WTC11 (cell line): ENCODE measurements at regions not wholly inside any gene's neighbourhood (a gene's known extent, or its start where the extent isn't known, plus 50 kb on each side); places are given as distances from the start of the nearest gene placed in this dataset.

Experiments used
- ATAC-seq: fragments of 200-7000 bp; cut with Tn5 transposase; 2 replicates; pipeline ENCODE4 v1.10.0; 2021; ENCODE audit warnings: mild to moderate bottlenecking, moderate library complexity
- CTCF ChIA-PET: fragments of 300-600 bp; sonication (Branson Sonifier 250); formaldehyde crosslinking; loops from one replicate; lab custom pipeline; 2021; ENCODE audit warnings: antibody characterized with exemption; lab: Charles Lee
- POLR2A ChIA-PET: fragments of 350-600 bp; sonication (Branson Sonifier 250); formaldehyde crosslinking; loops from one replicate; lab custom pipeline; 2021; ENCODE audit warnings: antibody characterized with exemption; lab: Charles Lee
- DNase-seq: peaks from one replicate; pipeline ENCODE4 v3.0.0; 2021; ENCODE audit warnings: low spot score
- H3K27ac Mint-ChIP-seq: 2 replicates; pipeline ENCODE4 v1.8.0; 2021; ENCODE audit warnings: mixed read lengths
- H3K27me3 Mint-ChIP-seq: 2 replicates; pipeline ENCODE4 v1.8.0; 2021; ENCODE audit warnings: low read depth, mild to moderate bottlenecking, moderate library complexity, mixed read lengths
- H3K36me3 Mint-ChIP-seq: 2 replicates; pipeline ENCODE4 v1.8.0; 2021; ENCODE audit warnings: mixed read lengths
- H3K4me1 Mint-ChIP-seq: 2 replicates; pipeline ENCODE4 v1.8.0; 2022; ENCODE audit warnings: mixed read lengths
- H3K4me3 Mint-ChIP-seq: 2 replicates; pipeline ENCODE4 v1.8.0; 2021; ENCODE audit warnings: mild to moderate bottlenecking, moderate library complexity, mixed read lengths
- H3K9me3 Mint-ChIP-seq: 2 replicates; pipeline ENCODE4 v1.8.0; 2021; ENCODE audit warnings: mixed read lengths
- CREM ChIP-seq: sonication (generic); formaldehyde crosslinking; IDR thresholded peaks from 2 replicates; pipeline ENCODE4 v1.8.1; 2022; ENCODE audit warnings: mild to moderate bottlenecking, missing genetic modification reagents, moderate library complexity
- ESRRA ChIP-seq: sonication (generic); formaldehyde crosslinking; IDR thresholded peaks from 2 replicates; pipeline ENCODE4 v1.8.1; 2022; ENCODE audit warnings: mild to moderate bottlenecking, missing genetic modification reagents, borderline replicate concordance
- FOXP1 ChIP-seq: sonication (generic); formaldehyde crosslinking; IDR thresholded peaks from 2 replicates; pipeline ENCODE4 v1.8.0; 2022; ENCODE audit warnings: missing genetic modification reagents, mild to moderate bottlenecking, moderate library complexity, borderline replicate concordance
- HMGA2 ChIP-seq: fragments of 250-450 bp; sonication (Bioruptor Pico); IDR thresholded peaks from 2 replicates; pipeline ENCODE4 v1.4.0; 2021; ENCODE audit warnings: mild to moderate bottlenecking, moderate library complexity
- MAX ChIP-seq: sonication (generic); formaldehyde crosslinking; IDR thresholded peaks from 2 replicates; pipeline ENCODE4 v1.8.0; 2022; ENCODE audit warnings: mild to moderate bottlenecking, missing genetic modification reagents
- NFE2L1 ChIP-seq: sonication (generic); formaldehyde crosslinking; IDR thresholded peaks from 2 replicates; pipeline ENCODE4 v1.8.1; 2023; ENCODE audit warnings: missing genetic modification reagents
- NR1H2 ChIP-seq: sonication (generic); formaldehyde crosslinking; IDR thresholded peaks from 2 replicates; pipeline ENCODE4 v1.9.0; 2021; ENCODE audit warnings: mild to moderate bottlenecking, moderate library complexity, missing genetic modification reagents
- PRDM15 ChIP-seq: sonication (generic); formaldehyde crosslinking; IDR thresholded peaks from 2 replicates; pipeline ENCODE4 v1.8.0; 2022; ENCODE audit warnings: missing genetic modification reagents
- RORB ChIP-seq: fragments of 250-450 bp; sonication (Bioruptor Pico); IDR thresholded peaks from 2 replicates; pipeline ENCODE4 v1.9.0; 2021; ENCODE audit warnings: mild to moderate bottlenecking
- SMAD4 ChIP-seq: sonication (generic); formaldehyde crosslinking; IDR thresholded peaks from 2 replicates; pipeline ENCODE4 v1.8.0; 2022; ENCODE audit warnings: mild to moderate bottlenecking, missing genetic modification reagents
- SP1 ChIP-seq: sonication (generic); formaldehyde crosslinking; conservative IDR thresholded peaks from 2 replicates; pipeline ENCODE4 v1.8.1; 2022; ENCODE audit warnings: missing genetic modification reagents
- ZMAT4 ChIP-seq: fragments of 250-450 bp; sonication (Bioruptor Pico); IDR thresholded peaks from 2 replicates; pipeline ENCODE4 v1.9.0; 2021; ENCODE audit warnings: mild to moderate bottlenecking
- ZNF232 ChIP-seq: sonication (generic); formaldehyde crosslinking; IDR thresholded peaks from 2 replicates; pipeline ENCODE4 v1.8.0; 2022; ENCODE audit warnings: mild to moderate bottlenecking, missing genetic modification reagents
- ZNF423 ChIP-seq: fragments of 250-450 bp; sonication (Bioruptor Pico); IDR thresholded peaks from 2 replicates; pipeline ENCODE4 v2.1.2; 2022; ENCODE audit warnings: mild to moderate bottlenecking, moderate library complexity
- ZSCAN18 ChIP-seq: fragments of 250-450 bp; sonication (Bioruptor Pico); IDR thresholded peaks from 2 replicates; pipeline ENCODE4 v2.1.2; 2022; ENCODE audit warnings: mild to moderate bottlenecking, moderate library complexity
- TF ChIP-seq, protein P1 (sequence below): sonication (generic); formaldehyde crosslinking; IDR thresholded peaks from 2 replicates; pipeline ENCODE4 v1.8.0; 2023; ENCODE audit warnings: mild to moderate bottlenecking, missing genetic modification reagents
- TF ChIP-seq, protein P2 (sequence below): fragments of 250-450 bp; sonication (Bioruptor Pico); IDR thresholded peaks from 2 replicates; pipeline ENCODE4 v1.9.0; 2021; ENCODE audit warnings: mild to moderate bottlenecking, borderline replicate concordance
- TF ChIP-seq, protein P3 (sequence below): sonication (generic); formaldehyde crosslinking; IDR thresholded peaks from 2 replicates; pipeline ENCODE4 v1.8.1; 2023; ENCODE audit warnings: mild to moderate bottlenecking, missing genetic modification reagents
- TF ChIP-seq, protein P4 (sequence below): sonication (generic); formaldehyde crosslinking; IDR thresholded peaks from 2 replicates; pipeline ENCODE4 v1.8.1; 2023; ENCODE audit warnings: mild to moderate bottlenecking, moderate library complexity, missing genetic modification reagents

GRCh38 chr18:5031216-5031615 lies 165.8 kb downstream of the AKAIN1 start (continued):
- TF ChIP-seq ZSCAN18 (CRISPR knock-in tag): no peak
- no peak for TF ChIP-seq NR1H2 (CRISPR knock-in tag)
- TF ChIP-seq, protein P1, sequence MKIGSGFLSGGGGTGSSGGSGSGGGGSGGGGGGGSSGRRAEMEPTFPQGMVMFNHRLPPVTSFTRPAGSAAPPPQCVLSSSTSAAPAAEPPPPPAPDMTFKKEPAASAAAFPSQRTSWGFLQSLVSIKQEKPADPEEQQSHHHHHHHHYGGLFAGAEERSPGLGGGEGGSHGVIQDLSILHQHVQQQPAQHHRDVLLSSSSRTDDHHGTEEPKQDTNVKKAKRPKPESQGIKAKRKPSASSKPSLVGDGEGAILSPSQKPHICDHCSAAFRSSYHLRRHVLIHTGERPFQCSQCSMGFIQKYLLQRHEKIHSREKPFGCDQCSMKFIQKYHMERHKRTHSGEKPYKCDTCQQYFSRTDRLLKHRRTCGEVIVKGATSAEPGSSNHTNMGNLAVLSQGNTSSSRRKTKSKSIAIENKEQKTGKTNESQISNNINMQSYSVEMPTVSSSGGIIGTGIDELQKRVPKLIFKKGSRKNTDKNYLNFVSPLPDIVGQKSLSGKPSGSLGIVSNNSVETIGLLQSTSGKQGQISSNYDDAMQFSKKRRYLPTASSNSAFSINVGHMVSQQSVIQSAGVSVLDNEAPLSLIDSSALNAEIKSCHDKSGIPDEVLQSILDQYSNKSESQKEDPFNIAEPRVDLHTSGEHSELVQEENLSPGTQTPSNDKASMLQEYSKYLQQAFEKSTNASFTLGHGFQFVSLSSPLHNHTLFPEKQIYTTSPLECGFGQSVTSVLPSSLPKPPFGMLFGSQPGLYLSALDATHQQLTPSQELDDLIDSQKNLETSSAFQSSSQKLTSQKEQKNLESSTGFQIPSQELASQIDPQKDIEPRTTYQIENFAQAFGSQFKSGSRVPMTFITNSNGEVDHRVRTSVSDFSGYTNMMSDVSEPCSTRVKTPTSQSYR: no peak
- TF ChIP-seq PRDM15 (CRISPR knock-in tag): no peak

GRCh38 chr18:5030636-5031035 lies 166.4 kb downstream of the AKAIN1 start:
- Mint-ChIP-seq H3K4me1 (no peaks in the 10 kb centered on the region), H3K27ac (no peak overlapping the region), H3K4me3 (no peak overlapping the region), H3K36me3 (peaks cover 3% of the 10 kb centered on the region), H3K27me3 (no peaks in the 10 kb centered on the region), H3K9me3 (peaks cover 30% of the 10 kb centered on the region)
- CTCF ChIA-PET: no interaction called here
- DNase-seq (no peak), ATAC-seq (no peak)
- POLR2A ChIA-PET: no interaction called here
- no peak for TF ChIP-seq SMAD4
- TF ChIP-seq SP1: no peak
- TF ChIP-seq, protein P2, sequence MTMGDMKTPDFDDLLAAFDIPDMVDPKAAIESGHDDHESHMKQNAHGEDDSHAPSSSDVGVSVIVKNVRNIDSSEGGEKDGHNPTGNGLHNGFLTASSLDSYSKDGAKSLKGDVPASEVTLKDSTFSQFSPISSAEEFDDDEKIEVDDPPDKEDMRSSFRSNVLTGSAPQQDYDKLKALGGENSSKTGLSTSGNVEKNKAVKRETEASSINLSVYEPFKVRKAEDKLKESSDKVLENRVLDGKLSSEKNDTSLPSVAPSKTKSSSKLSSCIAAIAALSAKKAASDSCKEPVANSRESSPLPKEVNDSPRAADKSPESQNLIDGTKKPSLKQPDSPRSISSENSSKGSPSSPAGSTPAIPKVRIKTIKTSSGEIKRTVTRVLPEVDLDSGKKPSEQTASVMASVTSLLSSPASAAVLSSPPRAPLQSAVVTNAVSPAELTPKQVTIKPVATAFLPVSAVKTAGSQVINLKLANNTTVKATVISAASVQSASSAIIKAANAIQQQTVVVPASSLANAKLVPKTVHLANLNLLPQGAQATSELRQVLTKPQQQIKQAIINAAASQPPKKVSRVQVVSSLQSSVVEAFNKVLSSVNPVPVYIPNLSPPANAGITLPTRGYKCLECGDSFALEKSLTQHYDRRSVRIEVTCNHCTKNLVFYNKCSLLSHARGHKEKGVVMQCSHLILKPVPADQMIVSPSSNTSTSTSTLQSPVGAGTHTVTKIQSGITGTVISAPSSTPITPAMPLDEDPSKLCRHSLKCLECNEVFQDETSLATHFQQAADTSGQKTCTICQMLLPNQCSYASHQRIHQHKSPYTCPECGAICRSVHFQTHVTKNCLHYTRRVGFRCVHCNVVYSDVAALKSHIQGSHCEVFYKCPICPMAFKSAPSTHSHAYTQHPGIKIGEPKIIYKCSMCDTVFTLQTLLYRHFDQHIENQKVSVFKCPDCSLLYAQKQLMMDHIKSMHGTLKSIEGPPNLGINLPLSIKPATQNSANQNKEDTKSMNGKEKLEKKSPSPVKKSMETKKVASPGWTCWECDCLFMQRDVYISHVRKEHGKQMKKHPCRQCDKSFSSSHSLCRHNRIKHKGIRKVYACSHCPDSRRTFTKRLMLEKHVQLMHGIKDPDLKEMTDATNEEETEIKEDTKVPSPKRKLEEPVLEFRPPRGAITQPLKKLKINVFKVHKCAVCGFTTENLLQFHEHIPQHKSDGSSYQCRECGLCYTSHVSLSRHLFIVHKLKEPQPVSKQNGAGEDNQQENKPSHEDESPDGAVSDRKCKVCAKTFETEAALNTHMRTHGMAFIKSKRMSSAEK (CRISPR knock-in tag): no peak
- TF ChIP-seq, protein P3, sequence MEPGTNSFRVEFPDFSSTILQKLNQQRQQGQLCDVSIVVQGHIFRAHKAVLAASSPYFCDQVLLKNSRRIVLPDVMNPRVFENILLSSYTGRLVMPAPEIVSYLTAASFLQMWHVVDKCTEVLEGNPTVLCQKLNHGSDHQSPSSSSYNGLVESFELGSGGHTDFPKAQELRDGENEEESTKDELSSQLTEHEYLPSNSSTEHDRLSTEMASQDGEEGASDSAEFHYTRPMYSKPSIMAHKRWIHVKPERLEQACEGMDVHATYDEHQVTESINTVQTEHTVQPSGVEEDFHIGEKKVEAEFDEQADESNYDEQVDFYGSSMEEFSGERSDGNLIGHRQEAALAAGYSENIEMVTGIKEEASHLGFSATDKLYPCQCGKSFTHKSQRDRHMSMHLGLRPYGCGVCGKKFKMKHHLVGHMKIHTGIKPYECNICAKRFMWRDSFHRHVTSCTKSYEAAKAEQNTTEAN (CRISPR knock-in tag): no peak
- TF ChIP-seq MAX (CRISPR knock-in tag): no peak
- no peak for TF ChIP-seq ZSCAN18 (CRISPR knock-in tag)
- TF ChIP-seq ZMAT4 (CRISPR knock-in tag): no peak
- no peak for TF ChIP-seq ZNF423 (CRISPR knock-in tag)
- no peak for TF ChIP-seq ZNF232
- no peak for TF ChIP-seq NFE2L1 (CRISPR knock-in tag)
- no peak for TF ChIP-seq NR1H2 (CRISPR knock-in tag)
- TF ChIP-seq, protein P4, sequence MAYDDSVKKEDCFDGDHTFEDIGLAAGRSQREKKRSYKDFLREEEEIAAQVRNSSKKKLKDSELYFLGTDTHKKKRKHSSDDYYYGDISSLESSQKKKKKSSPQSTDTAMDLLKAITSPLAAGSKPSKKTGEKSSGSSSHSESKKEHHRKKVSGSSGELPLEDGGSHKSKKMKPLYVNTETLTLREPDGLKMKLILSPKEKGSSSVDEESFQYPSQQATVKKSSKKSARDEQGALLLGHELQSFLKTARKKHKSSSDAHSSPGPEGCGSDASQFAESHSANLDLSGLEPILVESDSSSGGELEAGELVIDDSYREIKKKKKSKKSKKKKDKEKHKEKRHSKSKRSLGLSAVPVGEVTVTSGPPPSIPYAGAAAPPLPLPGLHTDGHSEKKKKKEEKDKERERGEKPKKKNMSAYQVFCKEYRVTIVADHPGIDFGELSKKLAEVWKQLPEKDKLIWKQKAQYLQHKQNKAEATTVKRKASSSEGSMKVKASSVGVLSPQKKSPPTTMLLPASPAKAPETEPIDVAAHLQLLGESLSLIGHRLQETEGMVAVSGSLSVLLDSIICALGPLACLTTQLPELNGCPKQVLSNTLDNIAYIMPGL (CRISPR knock-in tag): no peak
- TF ChIP-seq CREM: no peak
- no peak for TF ChIP-seq FOXP1 (CRISPR knock-in tag)
- TF ChIP-seq ESRRA (CRISPR knock-in tag): no peak
- TF ChIP-seq RORB: no peak
- TF ChIP-seq HMGA2: no peak
